BLaER1 (cell line): ENCODE measurements at regions not wholly inside any gene's neighbourhood (a gene's known extent, or its start where the extent isn't known, plus 50 kb on each side); places are given as distances from the start of the nearest gene placed in this dataset.

Experiments used
- H3K27ac ChIP-seq: shearing (Covaris generic); formaldehyde crosslinking; 2 replicates; pipeline ENCODE4 v1.8.1; 2022
- H3K27me3 ChIP-seq: shearing (Covaris generic); formaldehyde crosslinking; 2 replicates; pipeline ENCODE4 v1.8.1; 2022
- H3K36me3 ChIP-seq: shearing (Covaris generic); formaldehyde crosslinking; 2 replicates; pipeline ENCODE4 v1.8.1; 2022
- H3K4me1 ChIP-seq: shearing (Covaris generic); formaldehyde crosslinking; 2 replicates; pipeline ENCODE4 v1.8.1; 2022
- H3K4me2 ChIP-seq: shearing (Covaris generic); formaldehyde crosslinking; 2 replicates; pipeline ENCODE4 v1.8.1; 2022
- H3K4me3 ChIP-seq: shearing (Covaris generic); formaldehyde crosslinking; 2 replicates; pipeline ENCODE4 v1.8.1; 2022
- H3K9ac ChIP-seq: shearing (Covaris generic); formaldehyde crosslinking; 2 replicates; pipeline ENCODE4 v1.8.1; 2022
- H3K9me3 ChIP-seq: shearing (Covaris generic); formaldehyde crosslinking; 2 replicates; pipeline ENCODE4 v1.8.1; 2022
- H4K20me1 ChIP-seq: shearing (Covaris generic); formaldehyde crosslinking; 2 replicates; pipeline ENCODE4 v1.8.1; 2022
- Cebpa-rat ChIP-seq: shearing (Covaris generic); IDR thresholded peaks from 2 replicates; pipeline ENCODE4 v1.8.1; 2022

DNA sequence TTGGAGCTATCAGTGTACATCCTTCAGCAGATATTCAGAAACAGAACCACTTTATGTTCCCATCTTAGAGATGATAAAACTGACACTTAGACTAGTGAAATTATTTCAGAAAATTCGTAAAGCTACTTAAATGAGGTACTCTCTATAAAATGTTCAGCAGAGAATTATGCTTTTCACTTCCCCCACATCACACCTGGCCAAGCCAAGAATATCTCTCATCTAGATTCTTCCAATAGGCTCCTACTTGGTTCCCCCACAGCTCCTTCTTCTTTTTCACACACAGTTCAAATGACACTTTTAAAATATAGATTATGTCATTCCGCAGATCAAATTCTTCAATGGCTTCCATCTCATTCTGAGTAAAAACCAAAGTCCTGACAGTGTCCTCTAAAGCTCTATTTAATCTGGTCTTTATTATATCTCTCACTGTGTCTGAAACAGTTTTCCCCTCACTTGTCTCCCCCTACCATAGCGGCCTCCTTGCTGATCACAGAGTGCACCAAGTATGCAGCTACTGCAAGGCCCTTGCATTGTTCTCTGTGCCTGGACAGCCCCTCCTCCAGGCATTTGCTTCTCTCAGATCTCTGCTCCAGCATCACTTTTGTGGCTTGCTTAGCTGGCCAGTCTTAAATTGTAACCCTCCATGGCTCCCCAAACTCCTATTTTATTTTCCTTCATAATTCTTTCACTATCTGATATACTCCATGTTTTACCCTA lies 736.8 kb upstream of the USP15 start:
- H3K4me2 ChIP-seq = no peak overlapping the region
- H3K4me3 ChIP-seq = no peak overlapping the region
- H3K9ac ChIP-seq = no peak overlapping the region
- H3K9me3 ChIP-seq = no peaks in the 10 kb centered on the region
- H4K20me1 ChIP-seq = no peaks in the 10 kb centered on the region
- no peak overlapping the region for H3K27ac ChIP-seq
- no peaks in the 10 kb centered on the region for H3K36me3 ChIP-seq
- no peak for TF ChIP-seq Cebpa-rat
- peaks cover 7% of the 10 kb centered on the region; the same call in 1 of the 2 replicates for H3K4me1 ChIP-seq
- no peaks in the 10 kb centered on the region for H3K27me3 ChIP-seq

DNA sequence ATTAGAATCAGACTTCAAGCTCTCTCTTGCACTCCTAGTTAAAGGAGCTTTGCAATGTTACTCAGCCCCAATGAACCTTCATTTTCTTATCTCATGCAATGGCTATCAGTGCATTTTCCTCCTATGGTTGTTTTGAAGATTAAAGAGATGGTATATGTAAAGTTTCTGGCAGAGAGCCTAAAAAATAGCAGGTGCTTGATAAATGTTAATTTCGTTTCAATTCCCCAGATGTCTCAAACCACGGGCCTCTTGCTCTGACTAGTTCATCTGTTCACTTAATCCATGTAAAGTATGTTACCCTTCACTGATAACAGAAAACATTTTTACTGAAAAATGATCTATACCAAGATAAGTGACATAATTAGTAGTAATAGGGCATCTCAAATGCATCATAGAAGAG lies 735.4 kb upstream of the USP15 start:
- TF ChIP-seq Cebpa-rat = no peak
- no peak overlapping the region for H3K27ac ChIP-seq
- H4K20me1 ChIP-seq = no peaks in the 10 kb centered on the region
- no peak overlapping the region for H3K4me2 ChIP-seq
- H3K4me1 ChIP-seq = peaks cover 7% of the 10 kb centered on the region; the same call in 1 of the 2 replicates
- H3K9me3 ChIP-seq = no peaks in the 10 kb centered on the region
- no peak overlapping the region for H3K4me3 ChIP-seq
- H3K27me3 ChIP-seq = no peaks in the 10 kb centered on the region
- no peak overlapping the region for H3K9ac ChIP-seq
- H3K36me3 ChIP-seq = no peaks in the 10 kb centered on the region

GRCh38 chr12:61525331-61525730 lies 734.9 kb upstream of the USP15 start:
- Histone ChIP-seq H3K27me3 (no peaks in the 10 kb centered on the region), H3K9me3 (no peaks in the 10 kb centered on the region), H4K20me1 (no peaks in the 10 kb centered on the region), H3K4me2 (no peak overlapping the region), H3K4me1 (peaks cover 7% of the 10 kb centered on the region; the same call in 1 of the 2 replicates), H3K9ac (no peak overlapping the region), H3K4me3 (no peak overlapping the region), H3K27ac (no peak overlapping the region), H3K36me3 (no peaks in the 10 kb centered on the region)
- TF ChIP-seq Cebpa-rat = no peak

DNA sequence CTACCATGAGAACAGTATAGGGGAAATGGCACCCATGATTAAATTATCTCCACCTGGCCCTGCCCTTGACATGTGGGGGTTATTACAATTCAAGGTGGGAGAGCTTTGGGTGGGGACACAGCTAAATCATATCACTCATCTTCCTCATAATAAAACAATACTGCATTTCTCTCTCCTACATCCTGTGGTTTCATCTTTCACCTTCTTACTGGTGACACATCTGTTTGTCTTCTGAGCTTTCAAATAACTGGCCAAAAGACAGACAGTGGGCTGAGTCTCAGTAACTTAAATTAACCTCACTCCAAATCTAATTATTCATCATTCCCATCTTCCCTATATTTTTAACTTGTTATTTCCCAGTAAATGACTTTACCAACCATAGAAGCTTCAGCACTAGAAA lies 729.7 kb upstream of the USP15 start:
- no peak overlapping the region for H3K4me3 ChIP-seq
- no peak overlapping the region for H3K9ac ChIP-seq
- no peak overlapping the region for H3K4me2 ChIP-seq
- no peaks in the 10 kb centered on the region for H3K27me3 ChIP-seq
- H3K4me1 ChIP-seq = no peaks in the 10 kb centered on the region
- H3K9me3 ChIP-seq = no peaks in the 10 kb centered on the region
- no peaks in the 10 kb centered on the region for H3K36me3 ChIP-seq
- no peak for TF ChIP-seq Cebpa-rat
- H3K27ac ChIP-seq = no peak overlapping the region
- no peaks in the 10 kb centered on the region for H4K20me1 ChIP-seq

- no peaks in the 10 kb centered on the region for H3K9me3 ChIP-seq
- no peaks in the 10 kb centered on the region for H3K27me3 ChIP-seq
- no peak for TF ChIP-seq Cebpa-rat
- H3K4me1 ChIP-seq = no peaks in the 10 kb centered on the region
- H3K4me2 ChIP-seq = no peak overlapping the region
- H3K27ac ChIP-seq = no peak overlapping the region
- H3K4me3 ChIP-seq = no peak overlapping the region
- no peak overlapping the region for H3K9ac ChIP-seq
- H3K36me3 ChIP-seq = no peaks in the 10 kb centered on the region
- H4K20me1 ChIP-seq = no peaks in the 10 kb centered on the region
These were observed 729.0 kb upstream of the USP15 start for GRCh38 chr12:61531195-61531594.

GRCh38 chr12:61536117-61536516 lies 724.1 kb upstream of the USP15 start:
- Histone ChIP-seq H3K36me3 (no peaks in the 10 kb centered on the region), H3K27me3 (no peaks in the 10 kb centered on the region), H3K4me2 (no peak overlapping the region), H4K20me1 (no peaks in the 10 kb centered on the region), H3K9me3 (no peaks in the 10 kb centered on the region), H3K4me1 (no peaks in the 10 kb centered on the region), H3K9ac (no peak overlapping the region), H3K27ac (no peak overlapping the region), H3K4me3 (no peak overlapping the region)
- TF ChIP-seq Cebpa-rat = no peak

GRCh38 chr12:61536525-61536924 lies 723.7 kb upstream of the USP15 start:
- no peaks in the 10 kb centered on the region for H4K20me1 ChIP-seq
- no peaks in the 10 kb centered on the region for H3K36me3 ChIP-seq
- H3K4me1 ChIP-seq = no peaks in the 10 kb centered on the region
- H3K4me3 ChIP-seq = no peak overlapping the region
- TF ChIP-seq Cebpa-rat = no peak
- H3K9ac ChIP-seq = no peak overlapping the region
- no peak overlapping the region for H3K4me2 ChIP-seq
- H3K27me3 ChIP-seq = no peaks in the 10 kb centered on the region
- H3K9me3 ChIP-seq = no peaks in the 10 kb centered on the region
- no peak overlapping the region for H3K27ac ChIP-seq

DNA sequence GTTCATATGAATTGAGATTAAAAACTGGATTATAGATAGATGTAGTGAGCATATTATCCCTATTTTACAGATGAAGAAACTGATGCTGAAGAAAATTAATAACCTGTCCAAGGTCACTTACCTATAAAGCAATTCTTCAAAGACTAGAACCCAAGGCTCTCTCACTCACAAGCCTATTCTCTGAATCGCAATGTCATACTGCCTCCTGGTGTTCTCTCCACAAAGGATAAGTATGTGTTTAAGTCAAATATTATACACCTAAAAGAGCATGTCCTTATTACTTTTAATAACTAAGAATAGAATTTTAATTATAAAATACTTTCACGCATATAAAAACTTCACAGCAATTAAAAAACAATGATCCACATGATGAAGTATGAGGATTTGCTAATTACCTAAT lies 721.3 kb upstream of the USP15 start:
- no peaks in the 10 kb centered on the region for H3K9me3 ChIP-seq
- no peaks in the 10 kb centered on the region for H4K20me1 ChIP-seq
- no peak overlapping the region for H3K27ac ChIP-seq
- no peaks in the 10 kb centered on the region for H3K27me3 ChIP-seq
- H3K4me2 ChIP-seq = no peak overlapping the region
- no peak for TF ChIP-seq Cebpa-rat
- no peaks in the 10 kb centered on the region for H3K4me1 ChIP-seq
- no peak overlapping the region for H3K4me3 ChIP-seq
- H3K36me3 ChIP-seq = no peaks in the 10 kb centered on the region
- no peak overlapping the region for H3K9ac ChIP-seq

DNA sequence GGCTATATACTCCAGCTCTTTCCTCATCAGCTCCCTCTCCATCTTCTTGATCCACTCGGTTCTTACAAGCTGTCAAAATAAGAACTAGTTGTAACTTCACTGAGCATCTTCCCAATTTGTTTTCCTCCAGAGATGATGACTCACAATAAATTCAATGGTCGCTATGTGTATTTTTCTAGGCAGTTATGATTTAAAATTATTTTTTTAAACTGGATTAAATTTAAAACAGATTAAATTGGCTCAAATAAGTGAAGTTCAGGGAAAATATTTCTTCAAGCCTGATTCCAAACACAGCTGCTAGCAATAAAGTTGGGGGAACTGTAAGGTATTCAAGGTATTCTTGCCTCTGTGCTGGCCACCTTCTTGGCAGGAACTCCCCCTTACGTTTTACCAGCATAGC lies 717.7 kb upstream of the USP15 start:
- TF ChIP-seq Cebpa-rat = no peak
- Histone ChIP-seq H3K9me3 (no peaks in the 10 kb centered on the region), H3K36me3 (no peaks in the 10 kb centered on the region)

DNA sequence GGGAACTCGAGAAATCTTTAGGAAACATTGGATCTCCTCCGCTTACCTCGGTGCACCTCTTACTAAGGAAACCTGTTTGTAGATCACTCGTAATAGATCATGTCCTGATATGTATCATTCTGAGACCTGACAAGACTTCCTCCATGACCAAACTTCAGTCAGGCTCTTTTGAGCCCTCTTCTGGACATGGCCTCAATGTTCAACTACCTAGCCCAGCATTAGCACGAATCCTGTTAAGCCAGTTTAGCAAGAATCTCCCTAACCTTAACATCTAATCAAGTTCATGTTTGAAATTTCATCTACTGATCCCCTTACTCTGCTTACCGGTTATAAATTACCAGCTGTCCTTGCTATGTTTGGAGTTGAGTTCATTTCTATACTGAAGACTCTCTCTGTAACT lies 713.9 kb upstream of the USP15 start:
- Histone ChIP-seq H4K20me1 (no peaks in the 10 kb centered on the region), H3K4me2 (no peak overlapping the region)
- no peak for TF ChIP-seq Cebpa-rat

More for the DNA sequence above, 717.7 kb upstream of the USP15 start:
- no peaks in the 10 kb centered on the region for H4K20me1 ChIP-seq
- H3K9ac ChIP-seq = no peak overlapping the region
- no peaks in the 10 kb centered on the region for H3K4me1 ChIP-seq
- H3K4me2 ChIP-seq = no peak overlapping the region
- no peaks in the 10 kb centered on the region for H3K27me3 ChIP-seq
- no peak overlapping the region for H3K4me3 ChIP-seq
- H3K27ac ChIP-seq = no peak overlapping the region

DNA sequence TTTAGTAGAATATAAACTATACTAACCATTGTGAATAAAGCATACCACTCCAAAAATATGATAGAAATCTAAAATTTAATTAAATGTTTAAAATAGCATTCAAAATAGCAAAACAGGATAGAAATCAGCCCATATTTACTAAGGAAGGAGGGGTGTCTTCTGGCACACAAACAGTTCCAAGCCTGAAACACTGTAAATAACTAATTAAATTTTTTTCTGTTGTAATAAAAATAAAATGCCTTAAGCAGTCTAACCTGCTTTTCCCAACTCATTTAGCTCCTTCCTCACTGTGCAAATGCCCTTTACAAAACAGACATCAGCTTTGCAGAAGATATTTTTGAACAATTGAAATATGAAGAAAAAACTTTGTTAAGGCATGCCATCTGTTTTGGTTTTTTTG lies 707.1 kb upstream of the USP15 start:
- no peak overlapping the region for H3K27ac ChIP-seq
- no peak overlapping the region for H3K4me2 ChIP-seq
- H4K20me1 ChIP-seq = no peaks in the 10 kb centered on the region
- no peaks in the 10 kb centered on the region for H3K36me3 ChIP-seq
- no peaks in the 10 kb centered on the region for H3K4me1 ChIP-seq
- H3K4me3 ChIP-seq = no peak overlapping the region
- H3K9me3 ChIP-seq = no peaks in the 10 kb centered on the region
- no peak overlapping the region for H3K9ac ChIP-seq
- no peaks in the 10 kb centered on the region for H3K27me3 ChIP-seq
- no peak for TF ChIP-seq Cebpa-rat

More for the DNA sequence above, 713.9 kb upstream of the USP15 start:
- H3K27me3 ChIP-seq = no peaks in the 10 kb centered on the region
- no peaks in the 10 kb centered on the region for H3K36me3 ChIP-seq
- no peak overlapping the region for H3K27ac ChIP-seq
- H3K4me1 ChIP-seq = no peaks in the 10 kb centered on the region
- H3K4me3 ChIP-seq = no peak overlapping the region
- no peak overlapping the region for H3K9ac ChIP-seq
- H3K9me3 ChIP-seq = no peaks in the 10 kb centered on the region
